ENCODE measurements at regions not wholly inside any gene's neighbourhood (a gene's known extent, or its start where the extent isn't known, plus 50 kb on each side); places are given as distances from the start of the nearest gene placed in this dataset.

GRCh38 chr7:123279949-123280348 is 80.2 kb upstream of the SLC13A1 start:
- H3F3A ChIP-seq (ENCODE audit: insufficient read depth, low read length) = no peaks in the 10 kb centered on the region
- no peak overlapping the region for H3K9ac ChIP-seq (ENCODE audit: low read length)
- H4K20me1 ChIP-seq (ENCODE audit: insufficient read depth, low read length) = no peaks in the 10 kb centered on the region
- TF ChIP-seq EZH2 (optimal IDR thresholded peaks at IDR 0.05; ENCODE audit: low read depth, low read length) = no peak
- TF ChIP-seq, protein P1, sequence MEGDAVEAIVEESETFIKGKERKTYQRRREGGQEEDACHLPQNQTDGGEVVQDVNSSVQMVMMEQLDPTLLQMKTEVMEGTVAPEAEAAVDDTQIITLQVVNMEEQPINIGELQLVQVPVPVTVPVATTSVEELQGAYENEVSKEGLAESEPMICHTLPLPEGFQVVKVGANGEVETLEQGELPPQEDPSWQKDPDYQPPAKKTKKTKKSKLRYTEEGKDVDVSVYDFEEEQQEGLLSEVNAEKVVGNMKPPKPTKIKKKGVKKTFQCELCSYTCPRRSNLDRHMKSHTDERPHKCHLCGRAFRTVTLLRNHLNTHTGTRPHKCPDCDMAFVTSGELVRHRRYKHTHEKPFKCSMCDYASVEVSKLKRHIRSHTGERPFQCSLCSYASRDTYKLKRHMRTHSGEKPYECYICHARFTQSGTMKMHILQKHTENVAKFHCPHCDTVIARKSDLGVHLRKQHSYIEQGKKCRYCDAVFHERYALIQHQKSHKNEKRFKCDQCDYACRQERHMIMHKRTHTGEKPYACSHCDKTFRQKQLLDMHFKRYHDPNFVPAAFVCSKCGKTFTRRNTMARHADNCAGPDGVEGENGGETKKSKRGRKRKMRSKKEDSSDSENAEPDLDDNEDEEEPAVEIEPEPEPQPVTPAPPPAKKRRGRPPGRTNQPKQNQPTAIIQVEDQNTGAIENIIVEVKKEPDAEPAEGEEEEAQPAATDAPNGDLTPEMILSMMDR (IDR thresholded peaks at IDR 0.05; ENCODE audit: low read length) = no peak
- no peak for TF ChIP-seq EZH2phosphoT487 (IDR thresholded peaks at IDR 0.05; ENCODE audit: low read length)
- no peak for DNase-seq
- no peaks in the 10 kb centered on the region for H3K36me3 ChIP-seq (replicated peaks; ENCODE audit: insufficient read depth, low read length)
- no peaks in the 10 kb centered on the region for H3K27me3 ChIP-seq (replicated peaks; ENCODE audit: insufficient read depth, low read length)
- H3K27ac ChIP-seq (ENCODE audit: low read length) = no peak overlapping the region
- H3K9me2 ChIP-seq (replicated peaks; ENCODE audit: insufficient read depth, low read length) = no peaks in the 10 kb centered on the region
- H3K79me2 ChIP-seq (ENCODE audit: low read length) = no peaks in the 10 kb centered on the region
- no peaks in the 10 kb centered on the region for H3K4me1 ChIP-seq (ENCODE audit: low read length)
- H3K4me2 ChIP-seq (ENCODE audit: low read depth, low read length) = no peak overlapping the region
- H3K9me3 ChIP-seq (replicated peaks; ENCODE audit: insufficient read depth, low read length) = no peaks in the 10 kb centered on the region
- H2AFZ ChIP-seq (ENCODE audit: low read length) = no peak overlapping the region
- no peak overlapping the region for H3K4me3 ChIP-seq (ENCODE audit: low read length)

DNA sequence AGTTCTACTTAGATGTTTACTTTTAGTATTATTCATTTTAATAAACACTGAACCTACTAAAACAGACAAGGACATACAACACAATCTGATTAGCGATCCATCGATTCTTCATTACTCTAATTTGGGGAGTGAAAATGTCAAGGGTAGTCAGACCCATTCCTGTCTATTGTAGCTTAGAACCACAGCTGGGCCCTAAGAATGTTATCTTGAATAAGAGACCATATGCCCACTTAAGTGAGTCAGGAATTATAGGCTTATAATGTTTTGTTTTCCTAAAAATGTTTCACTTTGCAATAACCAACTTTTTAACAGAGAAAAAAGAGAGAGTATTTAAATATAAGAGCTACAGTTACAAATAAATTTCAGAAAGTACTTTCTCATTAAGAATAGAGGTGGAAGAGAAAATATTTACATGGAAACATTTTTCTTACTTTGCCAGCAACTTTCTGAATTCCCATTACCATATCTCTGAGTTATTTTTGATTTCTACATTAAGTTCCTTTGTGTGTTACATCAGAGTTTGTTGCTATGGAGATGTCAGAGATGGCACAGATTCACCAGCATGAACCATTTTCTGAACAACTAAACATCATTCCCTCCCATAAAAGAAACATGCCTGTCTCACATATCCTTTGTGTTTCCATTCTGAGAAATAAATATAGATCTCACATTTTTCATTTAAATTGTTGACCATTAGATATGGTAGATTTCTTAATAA is 75.4 kb upstream of the SLC13A1 start:
- H4K20me1 ChIP-seq (ENCODE audit: insufficient read depth, low read length) = no peaks in the 10 kb centered on the region
- no peaks in the 10 kb centered on the region for H3K9me2 ChIP-seq (replicated peaks; ENCODE audit: insufficient read depth, low read length)
- H3K4me3 ChIP-seq (ENCODE audit: low read length) = no peak overlapping the region
- H3K9ac ChIP-seq (ENCODE audit: low read length) = no peak overlapping the region
- H3K27me3 ChIP-seq (replicated peaks; ENCODE audit: insufficient read depth, low read length) = no peaks in the 10 kb centered on the region
- no peak overlapping the region for H2AFZ ChIP-seq (ENCODE audit: low read length)
- no peaks in the 10 kb centered on the region for H3K79me2 ChIP-seq (ENCODE audit: low read length)
- H3K9me3 ChIP-seq (replicated peaks; ENCODE audit: insufficient read depth, low read length) = no peaks in the 10 kb centered on the region
- H3K27ac ChIP-seq (ENCODE audit: low read length) = no peak overlapping the region
- H3K4me2 ChIP-seq (ENCODE audit: low read depth, low read length) = no peak overlapping the region
- H3K4me1 ChIP-seq (ENCODE audit: low read length) = no peaks in the 10 kb centered on the region
- H3K36me3 ChIP-seq (replicated peaks; ENCODE audit: insufficient read depth, low read length) = no peaks in the 10 kb centered on the region
- no peaks in the 10 kb centered on the region for H3F3A ChIP-seq (ENCODE audit: insufficient read depth, low read length)
- DNase-seq = no peak
- TF ChIP-seq, protein P1 (IDR thresholded peaks at IDR 0.05; ENCODE audit: low read length) = no peak
- no peak for TF ChIP-seq EZH2 (optimal IDR thresholded peaks at IDR 0.05; ENCODE audit: low read depth, low read length)
- no peak for TF ChIP-seq EZH2phosphoT487 (IDR thresholded peaks at IDR 0.05; ENCODE audit: low read length)

DNA sequence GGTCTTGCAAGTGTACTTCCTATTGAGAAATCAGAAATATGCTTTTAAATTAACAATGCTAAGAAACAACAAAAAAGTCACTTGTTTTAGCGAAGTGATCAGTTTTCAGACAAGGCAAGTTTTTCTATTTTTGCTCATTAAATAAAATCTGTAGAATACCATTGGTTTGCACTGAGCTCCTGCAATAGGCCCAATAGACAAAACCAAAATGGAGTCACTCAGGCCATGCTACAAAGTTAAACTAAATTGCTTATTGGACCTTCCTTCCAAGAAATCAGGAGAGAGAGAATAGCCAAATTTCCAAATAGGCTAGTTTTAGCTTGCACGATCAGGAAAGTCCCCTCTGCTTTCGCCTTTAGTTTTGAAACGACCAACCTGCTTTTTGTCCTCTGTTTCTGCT is 73.4 kb upstream of the SLC13A1 start:
- DNase-seq = no peak
- Histone ChIP-seq H3K4me3 (ENCODE audit: low read length) (no peak overlapping the region), H3K9ac (ENCODE audit: low read length) (no peak overlapping the region), H3K4me1 (ENCODE audit: low read length) (no peaks in the 10 kb centered on the region), H3K79me2 (ENCODE audit: low read length) (no peaks in the 10 kb centered on the region), H3F3A (ENCODE audit: insufficient read depth, low read length) (no peaks in the 10 kb centered on the region), H3K27me3 (replicated peaks; ENCODE audit: insufficient read depth, low read length) (no peaks in the 10 kb centered on the region), H3K4me2 (ENCODE audit: low read depth, low read length) (no peak overlapping the region), H4K20me1 (ENCODE audit: insufficient read depth, low read length) (no peaks in the 10 kb centered on the region), H3K36me3 (replicated peaks; ENCODE audit: insufficient read depth, low read length) (no peaks in the 10 kb centered on the region), H3K9me2 (replicated peaks; ENCODE audit: insufficient read depth, low read length) (no peaks in the 10 kb centered on the region), H3K27ac (ENCODE audit: low read length) (no peak overlapping the region), H3K9me3 (replicated peaks; ENCODE audit: insufficient read depth, low read length) (no peaks in the 10 kb centered on the region), H2AFZ (ENCODE audit: low read length) (no peak overlapping the region)
- TF ChIP-seq, protein P1 (IDR thresholded peaks at IDR 0.05; ENCODE audit: low read length) = no peak

All from MM.1S (cell line).